ENCODE measurements at regions not wholly inside any gene's neighbourhood (a gene's known extent, or its start where the extent isn't known, plus 50 kb on each side); places are given as distances from the start of the nearest gene placed in this dataset.

DNA sequence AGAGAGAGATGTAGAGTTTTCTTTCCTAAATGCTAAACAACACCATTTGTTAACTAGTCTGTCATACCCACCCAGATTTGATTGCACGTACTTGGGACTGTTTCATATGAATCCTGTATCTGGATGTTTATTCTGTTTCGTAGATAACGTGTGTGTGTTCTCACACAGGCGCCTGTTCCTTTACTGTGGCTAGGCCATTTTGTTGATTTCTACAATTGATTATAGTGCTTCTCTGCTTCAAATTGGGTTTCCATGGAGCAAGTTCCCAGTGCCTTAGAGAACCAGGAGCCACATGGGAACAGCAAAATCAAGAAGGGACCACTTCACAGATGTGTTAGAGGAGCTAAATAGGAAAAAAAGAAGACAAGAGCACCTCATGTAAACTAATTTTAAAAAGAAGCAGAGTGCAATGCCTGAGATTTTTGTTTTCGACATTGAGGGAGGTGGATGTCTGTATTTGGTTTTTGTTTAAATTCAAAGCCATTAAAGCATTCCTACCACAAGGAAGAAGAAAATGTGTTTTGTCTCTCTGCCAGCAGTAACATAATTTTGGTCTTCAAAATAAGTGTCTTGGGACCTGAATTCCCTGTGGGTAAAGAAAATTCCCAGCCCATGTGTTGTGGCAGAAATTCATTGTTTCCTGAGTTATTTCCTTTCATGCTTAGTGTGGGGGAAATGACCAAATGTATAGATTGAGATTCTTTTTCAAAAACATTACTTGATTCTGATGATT lies 424.0 kb upstream of the C2CD4B start:
- TF ChIP-seq, protein P1, sequence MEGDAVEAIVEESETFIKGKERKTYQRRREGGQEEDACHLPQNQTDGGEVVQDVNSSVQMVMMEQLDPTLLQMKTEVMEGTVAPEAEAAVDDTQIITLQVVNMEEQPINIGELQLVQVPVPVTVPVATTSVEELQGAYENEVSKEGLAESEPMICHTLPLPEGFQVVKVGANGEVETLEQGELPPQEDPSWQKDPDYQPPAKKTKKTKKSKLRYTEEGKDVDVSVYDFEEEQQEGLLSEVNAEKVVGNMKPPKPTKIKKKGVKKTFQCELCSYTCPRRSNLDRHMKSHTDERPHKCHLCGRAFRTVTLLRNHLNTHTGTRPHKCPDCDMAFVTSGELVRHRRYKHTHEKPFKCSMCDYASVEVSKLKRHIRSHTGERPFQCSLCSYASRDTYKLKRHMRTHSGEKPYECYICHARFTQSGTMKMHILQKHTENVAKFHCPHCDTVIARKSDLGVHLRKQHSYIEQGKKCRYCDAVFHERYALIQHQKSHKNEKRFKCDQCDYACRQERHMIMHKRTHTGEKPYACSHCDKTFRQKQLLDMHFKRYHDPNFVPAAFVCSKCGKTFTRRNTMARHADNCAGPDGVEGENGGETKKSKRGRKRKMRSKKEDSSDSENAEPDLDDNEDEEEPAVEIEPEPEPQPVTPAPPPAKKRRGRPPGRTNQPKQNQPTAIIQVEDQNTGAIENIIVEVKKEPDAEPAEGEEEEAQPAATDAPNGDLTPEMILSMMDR (conservative IDR thresholded peaks at IDR 0.05; ENCODE audit: low read length) = no peak
- TF ChIP-seq EZH2phosphoT487 (IDR thresholded peaks at IDR 0.05; ENCODE audit: borderline replicate concordance, low read depth, low read length) = no peak
